GM12873 (cell line): ENCODE measurements at regions not wholly inside any gene's neighbourhood (a gene's known extent, or its start where the extent isn't known, plus 50 kb on each side); places are given as distances from the start of the nearest gene placed in this dataset.

Experiments
- TF ChIP-seq, protein P1 (sequence below): IDR thresholded peaks from 2 replicates; pipeline ENCODE4 v1.5.1; 2012; ENCODE audit warnings: low read depth, mild to moderate bottlenecking, moderate library complexity, low read length, control low read depth; ENCODE audit not compliant: insufficient read depth; ENCODE audit errors: missing control alignments

DNA sequence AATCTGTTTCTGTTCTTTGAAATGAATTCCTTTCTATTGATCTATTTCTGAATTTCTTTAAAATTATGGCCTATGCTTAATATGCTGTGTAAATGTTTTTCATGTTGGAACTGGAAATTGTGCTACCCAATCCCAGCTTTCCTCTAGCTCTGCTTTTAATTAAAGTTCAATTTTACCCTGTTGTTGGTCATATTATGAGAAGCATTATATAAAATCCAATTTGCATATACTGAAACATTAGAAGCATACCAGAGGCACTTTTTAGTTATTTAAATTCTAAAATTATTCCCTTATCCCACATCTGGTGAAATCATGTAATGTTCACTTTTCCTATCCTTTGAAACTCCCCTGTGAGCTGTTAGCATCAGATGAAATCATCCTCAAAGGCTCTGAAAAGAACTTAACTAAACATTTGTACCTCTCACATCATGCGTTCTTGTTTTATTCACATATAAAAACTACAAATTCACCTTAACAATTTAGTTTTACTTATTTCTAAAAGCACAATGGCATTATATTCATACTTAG is 160.6 kb upstream of the COL21A1 start:
- TF ChIP-seq, protein P1, sequence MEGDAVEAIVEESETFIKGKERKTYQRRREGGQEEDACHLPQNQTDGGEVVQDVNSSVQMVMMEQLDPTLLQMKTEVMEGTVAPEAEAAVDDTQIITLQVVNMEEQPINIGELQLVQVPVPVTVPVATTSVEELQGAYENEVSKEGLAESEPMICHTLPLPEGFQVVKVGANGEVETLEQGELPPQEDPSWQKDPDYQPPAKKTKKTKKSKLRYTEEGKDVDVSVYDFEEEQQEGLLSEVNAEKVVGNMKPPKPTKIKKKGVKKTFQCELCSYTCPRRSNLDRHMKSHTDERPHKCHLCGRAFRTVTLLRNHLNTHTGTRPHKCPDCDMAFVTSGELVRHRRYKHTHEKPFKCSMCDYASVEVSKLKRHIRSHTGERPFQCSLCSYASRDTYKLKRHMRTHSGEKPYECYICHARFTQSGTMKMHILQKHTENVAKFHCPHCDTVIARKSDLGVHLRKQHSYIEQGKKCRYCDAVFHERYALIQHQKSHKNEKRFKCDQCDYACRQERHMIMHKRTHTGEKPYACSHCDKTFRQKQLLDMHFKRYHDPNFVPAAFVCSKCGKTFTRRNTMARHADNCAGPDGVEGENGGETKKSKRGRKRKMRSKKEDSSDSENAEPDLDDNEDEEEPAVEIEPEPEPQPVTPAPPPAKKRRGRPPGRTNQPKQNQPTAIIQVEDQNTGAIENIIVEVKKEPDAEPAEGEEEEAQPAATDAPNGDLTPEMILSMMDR = no peak

DNA sequence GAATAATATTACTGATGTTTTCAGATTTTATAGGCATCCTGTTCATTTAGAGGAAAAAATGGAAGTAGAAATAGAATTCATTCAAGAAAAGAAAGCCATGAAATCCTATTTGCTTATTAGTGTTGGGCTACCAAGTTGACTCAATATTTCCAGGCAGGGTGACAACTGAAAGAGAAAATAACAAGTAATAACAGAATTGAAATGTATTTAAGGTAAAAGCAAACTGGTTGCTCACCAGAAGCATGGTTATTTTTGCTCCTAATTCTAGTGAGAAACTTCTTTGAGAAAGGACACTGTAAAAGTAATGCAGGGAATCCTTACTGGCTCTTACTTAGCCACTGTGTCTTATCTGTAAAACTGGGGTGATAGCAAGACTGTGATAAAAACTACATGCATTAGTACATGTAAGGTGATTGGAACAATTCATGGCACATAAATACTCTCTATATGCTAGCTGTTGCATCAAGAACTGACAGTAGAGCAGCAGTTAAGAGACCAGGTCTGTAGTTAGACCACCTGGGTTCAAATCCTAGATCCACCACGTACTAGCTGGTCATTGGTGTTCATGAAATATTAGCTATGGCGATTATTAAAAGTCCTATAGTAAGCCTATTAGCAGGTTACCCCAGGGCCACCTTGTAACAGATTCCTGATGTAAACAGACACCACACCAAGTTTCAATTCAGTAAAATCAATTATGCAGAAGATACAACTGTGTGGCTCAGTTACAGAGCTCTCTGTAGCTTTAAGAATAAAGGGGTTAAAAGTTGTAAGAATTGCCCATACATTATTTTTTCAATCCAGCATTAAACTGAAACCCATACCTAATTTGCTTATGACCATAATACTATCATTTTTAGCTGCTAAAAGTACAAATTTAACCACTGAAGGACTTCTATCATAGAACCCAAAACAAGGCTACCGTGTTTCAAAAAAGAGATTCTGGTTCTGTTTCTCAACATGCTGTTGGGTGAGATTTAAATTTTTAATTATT is 159.2 kb upstream of the COL21A1 start:
- TF ChIP-seq, protein P1 = no peak

DNA sequence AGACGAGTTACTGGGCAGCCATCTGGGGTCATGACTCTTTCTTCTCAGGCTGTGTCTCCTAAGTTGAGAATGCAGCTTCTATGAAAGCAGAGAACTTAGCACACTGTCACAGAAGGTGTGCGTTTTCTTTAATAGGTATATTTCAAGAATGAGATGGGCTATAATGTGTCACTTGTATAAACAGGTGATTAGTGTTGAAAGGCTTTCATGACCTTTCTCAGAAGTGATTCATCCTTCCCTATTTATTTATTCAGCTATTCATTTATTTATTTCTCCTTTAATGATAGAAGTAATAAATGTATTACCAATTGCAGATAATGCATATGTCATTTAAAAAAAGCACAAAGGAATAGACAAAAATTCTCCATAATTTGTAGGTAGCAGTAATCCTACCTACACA is 157.2 kb upstream of the COL21A1 start:
- TF ChIP-seq, protein P1 = no peak

DNA sequence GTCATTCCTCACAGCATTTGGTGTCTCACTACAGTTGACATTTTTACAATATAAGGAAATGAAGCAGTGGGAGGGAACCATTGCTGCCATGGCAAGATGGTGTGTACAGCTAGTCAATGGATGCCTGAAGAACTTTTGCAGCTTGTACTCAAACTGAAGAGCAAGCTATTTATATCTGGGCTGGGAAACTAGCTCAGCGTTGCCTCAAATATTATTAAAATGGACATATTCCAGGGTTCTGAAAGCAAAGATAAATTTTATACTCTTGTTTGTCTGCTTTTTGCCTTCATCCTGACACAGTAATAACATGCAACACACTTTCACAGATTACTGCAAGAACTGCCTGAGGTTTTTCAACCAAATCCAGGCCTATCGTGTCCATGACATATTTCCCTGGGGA is 156.4 kb upstream of the COL21A1 start:
- TF ChIP-seq, protein P1 = no peak

DNA sequence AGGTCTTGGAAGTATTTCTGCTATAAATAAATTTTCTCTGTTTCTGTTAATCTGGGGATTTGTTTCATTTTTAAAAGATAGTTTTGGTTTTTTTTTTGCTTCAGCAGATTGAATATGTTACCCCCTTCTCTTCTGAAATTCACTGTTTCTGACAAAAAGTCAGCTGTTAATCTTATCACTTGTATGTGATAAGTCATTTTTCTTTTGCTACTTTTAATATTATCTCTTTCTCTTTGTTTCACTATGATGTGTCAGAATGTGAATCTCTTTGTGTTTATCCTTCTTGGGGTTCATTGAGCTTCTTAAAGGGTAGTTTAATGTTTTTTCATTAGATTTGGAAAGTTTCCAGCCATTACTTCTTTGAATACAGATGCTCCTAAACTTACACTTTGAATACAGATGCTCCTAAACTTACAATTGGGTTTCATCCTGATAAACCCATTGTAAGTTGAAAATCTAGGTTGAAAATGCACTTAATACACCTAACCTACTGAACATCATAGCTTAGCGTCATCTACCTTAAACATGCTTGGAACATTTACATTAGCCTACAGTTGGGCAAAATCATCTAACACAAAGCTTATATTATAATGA is 154.2 kb upstream of the COL21A1 start:
- TF ChIP-seq, protein P1 = no peak

DNA sequence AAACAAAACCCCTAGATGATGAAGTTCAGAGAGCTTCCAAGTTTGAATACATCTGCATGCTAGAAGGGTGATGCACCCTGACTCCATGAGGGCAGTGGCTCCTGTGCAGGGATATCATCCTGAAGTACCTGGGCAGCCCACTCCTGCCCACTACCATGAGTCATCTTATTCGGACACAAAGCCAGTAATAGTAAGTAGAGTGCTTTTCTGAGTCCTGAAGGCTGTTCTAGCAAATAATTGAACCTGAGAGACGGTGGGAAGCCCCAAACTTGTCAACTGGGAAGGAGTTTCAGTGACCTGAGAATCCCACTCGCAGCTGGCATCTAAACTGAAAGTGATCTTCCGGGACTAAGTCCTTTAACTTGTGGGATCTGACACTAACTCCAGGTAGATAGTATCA is 152.9 kb upstream of the COL21A1 start:
- TF ChIP-seq, protein P1 = no peak

DNA sequence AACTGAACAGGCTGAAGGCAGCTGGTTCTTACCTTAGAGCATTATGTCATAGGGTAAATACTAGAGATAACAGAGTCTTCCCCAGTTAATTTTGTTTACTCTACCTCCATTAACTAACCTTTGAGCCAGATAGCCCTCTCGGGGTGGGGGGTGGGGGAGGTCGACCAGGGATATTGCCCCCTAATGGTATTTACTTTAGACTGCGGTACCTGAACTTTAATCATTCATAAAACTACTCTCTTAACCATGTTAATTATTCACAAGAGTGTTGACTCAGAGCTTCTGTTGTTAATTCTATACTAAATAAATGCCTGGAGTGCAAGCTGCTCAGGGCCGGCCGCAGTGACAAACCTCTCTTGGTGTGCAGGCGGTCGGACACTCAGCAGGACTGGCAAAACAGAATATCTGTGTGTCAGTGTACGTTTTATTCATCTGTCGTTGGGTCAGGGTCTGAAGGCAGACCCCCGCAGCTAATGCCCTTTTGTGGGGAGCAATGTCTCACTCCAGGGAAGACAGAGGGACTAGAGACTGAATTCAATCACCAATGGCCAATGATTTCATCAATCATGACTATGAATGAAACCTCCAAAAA is 152.4 kb upstream of the COL21A1 start:
- TF ChIP-seq, protein P1 = no peak
